Rectal smooth muscle tissue (tissue), 1 donor: ENCODE measurements at regions not wholly inside any gene's neighbourhood (a gene's known extent, or its start where the extent isn't known, plus 50 kb on each side); places are given as distances from the start of the nearest gene placed in this dataset.

Experiments
- H3K27ac ChIP-seq: one replicate; pipeline ENCODE4 v1.7.0; 2013; ENCODE audit warnings: low read depth, low read length, inconsistent platforms
- H3K27me3 ChIP-seq: one replicate; pipeline ENCODE4 v1.7.0; 2013; ENCODE audit warnings: low read length; ENCODE audit not compliant: control insufficient read depth, insufficient read depth
- H3K36me3 ChIP-seq: one replicate; pipeline ENCODE4 v1.7.0; 2013; ENCODE audit warnings: low read length; ENCODE audit not compliant: control insufficient read depth, insufficient read depth
- H3K4me1 ChIP-seq: one replicate; pipeline ENCODE4 v1.7.0; 2013; ENCODE audit warnings: low read length; ENCODE audit not compliant: control insufficient read depth, insufficient read depth
- H3K4me3 ChIP-seq: one replicate; pipeline ENCODE4 v1.7.0; 2013; ENCODE audit warnings: low read length
- H3K9ac ChIP-seq: one replicate; pipeline ENCODE4 v1.7.0; 2013; ENCODE audit warnings: low read length

- Histone ChIP-seq H3K27ac (no peak overlapping the region), H3K4me3 (no peak overlapping the region), H3K36me3 (no peaks in the 10 kb centered on the region), H3K27me3 (no peaks in the 10 kb centered on the region), H3K4me1 (no peaks in the 10 kb centered on the region), H3K9ac (no peak overlapping the region)
These were observed 55.1 kb upstream of the SYT9 start for GRCh38 chr11:7196396-7197146.

GRCh38 chr11:7197469-7197868 lies 54.2 kb upstream of the SYT9 start:
- H3K4me3 ChIP-seq: no peak overlapping the region
- H3K9ac ChIP-seq: no peak overlapping the region
- no peaks in the 10 kb centered on the region for H3K36me3 ChIP-seq
- H3K4me1 ChIP-seq: no peaks in the 10 kb centered on the region
- no peaks in the 10 kb centered on the region for H3K27me3 ChIP-seq
- no peak overlapping the region for H3K27ac ChIP-seq
